Tibial nerve (tissue), 4 donors: ENCODE measurements at regions not wholly inside any gene's neighbourhood (a gene's known extent, or its start where the extent isn't known, plus 50 kb on each side); places are given as distances from the start of the nearest gene placed in this dataset.
"Not testable (repeated sequence)": the region's sequence is repeated elsewhere in the genome, so short reads cannot be mapped to it uniquely, and the experiment has no call there.

Experiments used
- DNase-seq, 2 donors: peaks; one replicate each; pipeline ENCODE4 v3.0.0-alpha.2; 2019; ENCODE audit warnings: low spot score in 2 of 2
- H3K27ac ChIP-seq, 4 donors: fragments of 200-600 bp; sonication (generic) in 3 of 4; one replicate each; pipeline ENCODE4 v1.5.1; 2017 to 2019; ENCODE audit warnings: mild to moderate bottlenecking in 1 of 4
- H3K27me3 ChIP-seq, 2 donors: fragments of 200-600 bp; sonication (generic) in 1 of 2; one replicate each; pipeline versions ENCODE4 v1.5.1 to v1.6.0; 2017 to 2019
- H3K36me3 ChIP-seq, 3 donors: fragments of 200-600 bp; sonication (generic); one replicate each; pipeline ENCODE4 v1.5.1; 2018 to 2019
- H3K4me1 ChIP-seq, 4 donors: fragments of 200-600 bp; sonication (generic) in 3 of 4; one replicate each; pipeline ENCODE4 v1.5.1; 2017 to 2019
- H3K4me3 ChIP-seq, 4 donors: fragments of 200-600 bp; sonication (generic) in 3 of 4; one replicate each; pipeline ENCODE4 v1.5.1; 2017 to 2019; ENCODE audit warnings: mild to moderate bottlenecking in 1 of 4, moderate library complexity in 1 of 4
- H3K9me3 ChIP-seq, 4 donors: fragments of 200-600 bp; sonication (generic) in 3 of 4; one replicate each; pipeline ENCODE4 v1.5.1; 2017 to 2019
- EP300 ChIP-seq, 2 donors: sonication (generic); formaldehyde crosslinking; IDR thresholded peaks; one replicate each; pipeline ENCODE4 v1.6.1; 2017; ENCODE audit warnings: antibody characterized with exemption in 2 of 2, mild to moderate bottlenecking in 1 of 2
- POLR2A ChIP-seq, 2 donors: fragments of 450-650 bp; IDR thresholded peaks; one replicate each; pipeline ENCODE4 v1.6.1; 2017; ENCODE audit warnings: antibody characterized with exemption in 2 of 2, mild to moderate bottlenecking in 2 of 2, moderate library complexity in 2 of 2
- WGBS, 2 donors: methylation state at CpG; one replicate each; pipeline ENCODE4 v1.1.5; 2018; 5-methylcytosine and 5-hydroxymethylcytosine counted together
- TF ChIP-seq, protein P1 (sequence below), 5 experiments: fragments of 200-600 bp in 3 of 5; fragments of 450-650 bp in 2 of 5; sonication (generic) in 3 of 5; IDR thresholded peaks; one replicate each; pipeline ENCODE4 v1.5.1; 2016 to 2019; ENCODE audit warnings: antibody characterized with exemption in 5 of 5, mild to moderate bottlenecking in 3 of 5, moderate library complexity in 2 of 5

DNA sequence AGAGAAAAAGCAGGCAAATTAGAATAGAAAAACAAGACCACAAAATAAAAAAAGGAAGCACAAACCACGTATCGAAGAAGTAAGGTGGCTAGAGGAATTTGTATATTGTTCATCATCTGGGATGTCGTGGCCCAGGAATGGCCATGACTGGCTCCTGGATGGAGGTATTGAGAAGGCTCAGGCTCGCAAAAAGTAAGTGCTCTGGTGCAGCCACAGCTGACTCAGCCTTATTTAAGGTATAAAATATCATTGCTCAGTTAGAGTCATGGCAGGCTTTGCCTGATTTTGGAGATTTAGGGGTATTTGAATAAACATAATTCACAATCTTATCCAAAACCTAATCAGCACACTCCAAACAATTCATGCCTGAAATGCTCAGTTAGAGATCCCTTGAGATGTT, 78.4 kb upstream of the FANCL start:
- Histone ChIP-seq H3K9me3 (no peaks in the 10 kb centered on the region), H3K36me3 (no peaks in the 10 kb centered on the region), H3K4me1 (no peaks in the 10 kb centered on the region), H3K27me3 (no peaks in the 10 kb centered on the region), H3K27ac (no peak overlapping the region), H3K4me3 (no peak overlapping the region)
- no peak for DNase-seq
- 78 to 83% methylated on average over 4 of the region's 4 CpGs for WGBS, 2 donors
- TF ChIP-seq POLR2A (IDR thresholded peaks at IDR 0.05) = no peak
- no peak for TF ChIP-seq EP300 (IDR thresholded peaks at IDR 0.05)
- TF ChIP-seq, protein P1, sequence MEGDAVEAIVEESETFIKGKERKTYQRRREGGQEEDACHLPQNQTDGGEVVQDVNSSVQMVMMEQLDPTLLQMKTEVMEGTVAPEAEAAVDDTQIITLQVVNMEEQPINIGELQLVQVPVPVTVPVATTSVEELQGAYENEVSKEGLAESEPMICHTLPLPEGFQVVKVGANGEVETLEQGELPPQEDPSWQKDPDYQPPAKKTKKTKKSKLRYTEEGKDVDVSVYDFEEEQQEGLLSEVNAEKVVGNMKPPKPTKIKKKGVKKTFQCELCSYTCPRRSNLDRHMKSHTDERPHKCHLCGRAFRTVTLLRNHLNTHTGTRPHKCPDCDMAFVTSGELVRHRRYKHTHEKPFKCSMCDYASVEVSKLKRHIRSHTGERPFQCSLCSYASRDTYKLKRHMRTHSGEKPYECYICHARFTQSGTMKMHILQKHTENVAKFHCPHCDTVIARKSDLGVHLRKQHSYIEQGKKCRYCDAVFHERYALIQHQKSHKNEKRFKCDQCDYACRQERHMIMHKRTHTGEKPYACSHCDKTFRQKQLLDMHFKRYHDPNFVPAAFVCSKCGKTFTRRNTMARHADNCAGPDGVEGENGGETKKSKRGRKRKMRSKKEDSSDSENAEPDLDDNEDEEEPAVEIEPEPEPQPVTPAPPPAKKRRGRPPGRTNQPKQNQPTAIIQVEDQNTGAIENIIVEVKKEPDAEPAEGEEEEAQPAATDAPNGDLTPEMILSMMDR (IDR thresholded peaks at IDR 0.05) = no peak

DNA sequence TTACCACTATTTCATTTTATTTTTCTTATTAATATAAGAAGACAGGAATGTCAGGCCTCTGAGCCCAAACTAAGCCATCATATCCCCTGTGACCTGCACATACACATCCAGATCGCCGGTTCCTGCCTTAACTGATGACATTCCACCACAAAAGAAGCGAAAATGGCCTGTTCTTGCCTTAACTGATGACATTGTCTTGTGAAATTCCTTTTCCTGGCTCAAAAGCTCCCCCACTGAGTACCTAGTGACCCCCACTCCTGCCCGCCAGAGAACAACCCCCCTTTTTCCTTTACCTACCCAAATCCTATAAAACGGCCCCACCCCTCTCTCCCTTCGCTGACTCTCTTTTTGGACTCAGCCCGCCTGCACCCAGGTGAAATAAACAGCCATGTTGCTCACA, 77.8 kb upstream of the FANCL start:
- H3K9me3 ChIP-seq, H3K4me1 ChIP-seq, H3K4me3 ChIP-seq, H3K27ac ChIP-seq, H3K27me3 ChIP-seq, DNase-seq, H3K36me3 ChIP-seq: not testable (repeated sequence)
- 73 to 79% methylated on average over 7 of the region's 7 CpGs for WGBS, 2 donors

DNA sequence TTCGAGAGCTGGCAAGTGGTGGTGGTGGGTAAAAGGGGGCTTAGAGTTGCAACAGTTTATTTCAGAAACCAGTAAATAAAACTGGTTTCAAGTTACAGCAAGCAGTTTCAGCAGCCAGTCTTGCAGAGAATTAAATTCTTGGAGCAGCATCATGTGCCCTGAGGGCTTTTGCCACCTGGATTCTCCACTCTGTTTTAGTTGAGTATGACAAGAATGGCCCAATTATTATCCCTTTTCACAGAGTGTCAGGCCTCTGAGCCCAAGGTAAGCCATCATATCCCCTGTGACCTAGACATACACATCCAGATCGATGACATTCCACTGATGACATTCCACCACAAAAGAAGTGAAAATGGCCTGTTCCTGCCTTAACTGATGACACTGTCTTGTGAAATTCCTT, 72.8 kb upstream of the FANCL start:
- Histone ChIP-seq H3K4me1 (no peaks in the 10 kb centered on the region), H3K36me3 (no peaks in the 10 kb centered on the region), H3K4me3 (no peak overlapping the region), H3K27me3 (no peaks in the 10 kb centered on the region), H3K27ac (no peak overlapping the region), H3K9me3 (no peaks in the 10 kb centered on the region)
- 70 to 96% methylated on average over 2 of the region's 2 CpGs for WGBS, 2 donors
- no peak for TF ChIP-seq POLR2A (IDR thresholded peaks at IDR 0.05)
- TF ChIP-seq, protein P1 (IDR thresholded peaks at IDR 0.05) = no peak
- no peak for TF ChIP-seq EP300 (IDR thresholded peaks at IDR 0.05)
- DNase-seq = no peak

DNA sequence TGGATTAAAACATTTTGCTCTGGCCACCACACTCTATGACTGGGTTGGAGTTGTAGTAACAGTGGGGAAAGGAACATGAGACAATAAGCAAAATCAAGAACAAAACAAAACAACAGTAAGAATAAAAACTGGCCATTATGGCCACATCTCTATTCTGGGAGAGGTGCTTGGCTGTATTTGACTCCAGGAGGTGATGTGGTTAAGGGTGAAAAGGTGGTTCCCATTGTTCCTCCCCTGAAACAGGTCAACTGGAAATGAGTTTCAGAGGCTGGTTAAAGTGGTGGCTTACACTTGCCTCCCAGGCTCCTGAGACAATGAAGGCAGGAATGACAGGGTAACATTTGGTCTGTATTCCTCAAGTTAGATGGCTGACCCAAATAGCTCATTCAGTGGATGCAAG, 67.3 kb upstream of the FANCL start:
- H3K4me3 ChIP-seq = no peak overlapping the region
- no peaks in the 10 kb centered on the region for H3K9me3 ChIP-seq
- DNase-seq = no peak
- no peak overlapping the region for H3K27ac ChIP-seq
- no peaks in the 10 kb centered on the region for H3K27me3 ChIP-seq
- no peaks in the 10 kb centered on the region for H3K4me1 ChIP-seq
- TF ChIP-seq POLR2A (IDR thresholded peaks at IDR 0.05) (no peak), EP300 (IDR thresholded peaks at IDR 0.05) (no peak)
- TF ChIP-seq, protein P1 (IDR thresholded peaks at IDR 0.05) = no peak
- H3K36me3 ChIP-seq = no peaks in the 10 kb centered on the region

DNA sequence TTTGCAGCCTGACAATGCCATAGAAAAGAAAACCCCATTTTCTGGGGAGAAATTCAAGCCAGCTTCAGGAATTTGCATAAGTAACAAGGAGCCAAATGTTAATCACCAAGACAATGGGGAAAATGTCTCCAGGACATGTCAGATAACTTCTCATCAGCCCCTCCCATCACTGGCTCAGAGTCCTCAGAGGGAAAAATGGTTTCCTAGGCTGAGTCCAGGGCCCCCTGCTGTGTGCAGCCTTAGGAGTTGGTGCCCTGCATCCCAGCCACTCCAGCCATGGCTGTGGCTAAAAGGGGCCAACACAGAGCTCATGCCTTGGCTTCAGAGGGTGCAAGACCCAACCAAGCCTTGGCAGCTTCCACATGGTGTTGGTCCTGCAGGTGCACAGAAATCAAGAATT, 63.7 kb upstream of the FANCL start:
- no peak overlapping the region for H3K4me3 ChIP-seq
- no peak for DNase-seq
- TF ChIP-seq POLR2A (IDR thresholded peaks at IDR 0.05) = no peak
- TF ChIP-seq, protein P1 (IDR thresholded peaks at IDR 0.05) = no peak
- TF ChIP-seq EP300 (IDR thresholded peaks at IDR 0.05) = no peak
- H3K36me3 ChIP-seq = no peaks in the 10 kb centered on the region
- no peaks in the 10 kb centered on the region for H3K27me3 ChIP-seq
- no peaks in the 10 kb centered on the region for H3K4me1 ChIP-seq
- H3K9me3 ChIP-seq = no peaks in the 10 kb centered on the region
- no peak overlapping the region for H3K27ac ChIP-seq

DNA sequence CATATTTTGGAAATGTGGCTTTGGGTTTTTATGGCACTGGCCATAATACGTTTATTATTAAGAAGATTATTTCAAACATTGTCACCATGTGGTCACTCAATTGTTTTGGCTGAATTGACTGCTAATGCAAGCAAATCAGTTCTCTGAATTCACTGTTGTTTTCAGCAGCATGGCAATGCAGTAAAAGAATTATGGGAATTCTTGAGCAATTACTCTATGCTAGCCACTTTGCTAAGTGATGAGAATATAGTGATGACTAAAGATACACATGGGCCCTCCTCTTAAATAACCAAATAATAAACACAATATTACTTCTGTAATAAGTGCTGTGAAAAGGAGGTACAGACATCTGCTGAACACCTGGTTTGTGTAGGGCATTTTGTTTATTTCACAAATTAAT, 58.0 kb upstream of the FANCL start:
- no peaks in the 10 kb centered on the region for H3K4me1 ChIP-seq
- no peak for DNase-seq
- no peak overlapping the region for H3K4me3 ChIP-seq
- no peaks in the 10 kb centered on the region for H3K36me3 ChIP-seq
- TF ChIP-seq EP300 (IDR thresholded peaks at IDR 0.05) = no peak
- TF ChIP-seq, protein P1 (IDR thresholded peaks at IDR 0.05) = no peak
- TF ChIP-seq POLR2A (IDR thresholded peaks at IDR 0.05) = no peak
- no peak overlapping the region for H3K27ac ChIP-seq
- WGBS, 2 donors = 41 to 52% methylated on average over 1 of the region's 1 CpG
- no peaks in the 10 kb centered on the region for H3K9me3 ChIP-seq
- H3K27me3 ChIP-seq = no peaks in the 10 kb centered on the region
